NCI-H446 (cell line): ENCODE measurements at regions not wholly inside any gene's neighbourhood (a gene's known extent, or its start where the extent isn't known, plus 50 kb on each side); places are given as distances from the start of the nearest gene placed in this dataset.

Experiments used
- DNase-seq, 2 experiments: peaks; one replicate each; lab custom pipeline; 2025; lab: John Stamatoyannopoulos, UW

DNA sequence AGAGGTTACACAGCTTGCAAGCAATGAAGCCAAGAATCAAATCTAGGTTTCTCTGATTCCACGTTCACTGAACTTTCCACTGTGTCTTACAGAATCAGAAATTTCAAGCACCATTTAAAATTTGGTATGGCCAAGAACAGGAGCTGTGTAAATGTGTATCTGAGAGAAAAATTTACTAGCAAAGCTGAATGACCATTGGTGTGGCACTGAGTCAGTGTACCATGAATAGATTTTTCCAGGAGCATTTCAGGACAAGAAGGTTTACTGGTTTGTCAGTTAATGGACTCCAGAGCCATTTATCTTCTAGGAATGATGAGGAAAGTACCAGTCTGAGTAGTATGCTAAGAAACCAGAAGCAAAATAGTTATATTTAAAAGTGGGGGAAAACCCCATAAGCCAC is 269.4 kb upstream of the FAT3 start:
- no peak for DNase-seq

DNA sequence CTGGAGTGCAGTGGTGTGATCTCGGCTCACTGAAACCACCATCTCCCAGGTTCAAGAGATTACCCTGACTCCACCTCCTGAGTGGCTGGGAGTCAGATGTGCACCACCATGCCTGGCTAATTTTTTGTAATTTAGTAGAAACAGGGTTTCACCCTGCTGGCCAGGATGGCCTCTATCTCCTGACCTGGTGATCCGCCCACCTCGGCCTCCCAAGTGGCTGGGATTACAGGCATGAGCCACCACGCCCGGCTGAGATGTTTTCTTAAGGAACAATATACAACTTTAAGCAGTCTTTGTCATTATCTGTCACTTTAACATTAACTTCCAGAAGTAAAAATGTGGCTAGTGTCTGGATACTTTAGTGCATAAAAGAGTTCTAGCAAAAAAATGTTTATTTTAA is 272.6 kb upstream of the FAT3 start:
- DNase-seq = no peak

DNA sequence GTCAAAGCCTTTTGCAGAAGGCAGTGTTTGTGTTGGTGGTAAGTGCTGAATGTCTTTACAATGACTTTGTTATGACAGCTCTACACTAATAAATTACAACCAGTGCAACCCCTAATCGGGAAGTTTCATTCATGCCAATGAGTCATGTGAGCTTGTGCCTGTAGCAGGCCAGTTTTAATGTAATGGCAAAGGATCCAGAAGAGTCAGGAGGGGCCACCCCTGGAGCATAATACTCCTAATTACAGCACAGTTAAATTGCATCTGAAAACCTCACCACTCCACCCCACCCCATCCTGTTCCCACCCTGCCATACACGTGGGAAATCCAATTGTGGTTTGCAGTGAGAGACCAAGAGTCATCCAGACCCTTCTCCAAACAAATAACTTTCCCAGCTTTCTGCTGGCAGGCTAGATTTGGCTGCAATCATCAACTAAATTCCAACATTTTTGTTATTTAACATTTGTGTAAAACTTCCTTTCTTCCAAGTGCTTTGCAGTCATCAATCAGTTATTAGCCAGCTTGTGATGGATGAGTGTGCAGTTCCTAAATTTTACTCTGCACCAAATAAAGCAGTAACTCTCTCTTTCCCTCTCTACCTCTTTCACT is 277.3 kb upstream of the FAT3 start:
- DNase-seq = peak; percentile 31 to 83

DNA sequence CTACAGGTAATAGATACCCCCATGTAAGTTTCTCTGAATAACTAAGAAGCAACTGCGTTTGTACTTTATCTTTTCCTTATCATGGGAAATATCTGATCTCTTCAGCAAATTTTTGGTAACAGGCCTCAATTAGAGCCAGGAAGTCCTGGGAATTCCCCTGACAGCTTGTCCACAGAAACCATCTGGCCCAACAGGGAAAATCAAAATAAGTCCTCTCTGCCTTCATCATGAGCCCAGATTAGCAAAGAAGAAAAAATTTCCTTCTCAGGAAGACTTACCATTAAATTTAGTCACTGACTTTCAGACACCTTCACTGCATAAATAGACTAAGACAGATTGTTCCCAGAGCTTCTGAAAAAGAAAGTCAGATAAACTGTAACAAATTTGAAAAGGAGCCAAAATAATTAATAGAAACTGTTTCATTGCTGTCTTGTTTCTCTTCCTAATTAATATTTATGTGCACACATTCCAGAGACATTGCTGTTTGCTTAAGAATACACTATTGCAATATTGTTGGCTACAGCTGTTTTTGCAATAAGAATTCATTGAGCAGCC is 278.1 kb upstream of the FAT3 start:
- DNase-seq = peak in 1 of 2 experiments; percentile 44

DNA sequence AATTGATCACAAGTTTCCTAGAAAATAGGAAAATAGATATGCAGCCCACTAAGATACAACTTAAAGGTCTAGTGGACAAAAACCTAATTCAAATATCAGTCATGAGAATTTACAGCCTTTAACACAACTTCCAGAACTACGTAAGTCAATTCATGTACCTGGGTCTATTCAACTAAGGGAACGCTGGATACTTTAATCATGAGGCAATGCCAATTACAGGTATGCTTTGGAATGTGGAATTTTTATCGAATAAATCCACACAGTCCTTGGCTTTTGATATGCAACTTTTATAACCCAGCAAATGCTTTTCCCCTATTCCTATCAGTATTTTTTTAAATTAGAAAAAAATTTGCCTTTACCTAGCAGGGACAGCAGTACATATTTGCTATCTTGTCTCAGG is 289.5 kb upstream of the FAT3 start:
- DNase-seq = no peak

DNA sequence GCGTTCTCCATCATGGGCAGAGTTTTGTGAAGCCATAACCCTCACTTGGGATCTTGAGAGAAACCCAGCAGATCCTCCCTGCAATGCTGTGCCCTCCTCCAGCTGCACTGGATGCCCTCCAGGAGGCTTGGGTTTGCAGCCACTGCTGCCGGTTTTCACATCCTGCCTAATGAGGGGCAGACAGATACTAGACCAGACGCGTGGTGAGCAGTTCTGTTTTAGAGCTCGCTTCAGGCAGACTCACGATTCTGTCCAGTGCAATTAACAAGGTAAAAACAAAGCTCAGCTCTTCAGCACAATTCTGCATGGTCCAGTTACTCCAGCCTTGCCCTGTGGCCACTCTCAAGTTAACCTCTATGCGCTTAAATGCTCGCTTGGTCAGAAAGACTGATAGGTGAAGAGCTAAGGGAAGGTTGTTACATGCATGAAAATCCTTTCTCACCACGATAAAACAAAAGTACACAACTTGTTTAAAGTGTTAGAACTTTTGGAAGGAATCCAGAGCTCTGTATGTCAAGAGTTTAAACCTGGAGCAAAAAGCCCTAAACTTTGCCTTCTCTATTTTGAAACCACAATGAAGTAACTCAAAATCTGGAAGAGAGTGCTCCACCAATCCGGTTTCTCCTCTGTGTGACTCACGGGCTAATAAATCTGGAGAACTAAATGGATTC is 292.3 kb upstream of the FAT3 start:
- DNase-seq = peak in 1 of 2 experiments; percentile 29

DNA sequence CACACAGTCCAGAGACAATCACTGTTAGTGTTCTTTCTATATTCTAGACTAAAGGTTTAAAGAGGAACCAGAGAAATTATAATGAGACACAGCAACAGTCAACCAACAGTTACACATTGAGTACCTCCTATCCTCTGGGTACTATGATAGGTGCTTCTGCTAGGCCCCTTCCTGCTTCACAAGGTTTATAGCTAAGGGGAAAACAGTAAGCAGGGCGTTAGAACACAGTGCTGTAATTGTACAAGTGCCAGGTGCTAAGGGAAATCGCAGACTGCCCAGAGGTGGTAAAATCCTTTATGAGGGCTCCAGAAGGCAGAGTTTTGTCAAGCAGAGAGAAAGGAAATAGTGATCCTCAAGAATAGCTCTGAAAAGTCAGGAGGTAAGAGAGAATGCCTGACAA is 297.2 kb upstream of the FAT3 start:
- no peak for DNase-seq

DNA sequence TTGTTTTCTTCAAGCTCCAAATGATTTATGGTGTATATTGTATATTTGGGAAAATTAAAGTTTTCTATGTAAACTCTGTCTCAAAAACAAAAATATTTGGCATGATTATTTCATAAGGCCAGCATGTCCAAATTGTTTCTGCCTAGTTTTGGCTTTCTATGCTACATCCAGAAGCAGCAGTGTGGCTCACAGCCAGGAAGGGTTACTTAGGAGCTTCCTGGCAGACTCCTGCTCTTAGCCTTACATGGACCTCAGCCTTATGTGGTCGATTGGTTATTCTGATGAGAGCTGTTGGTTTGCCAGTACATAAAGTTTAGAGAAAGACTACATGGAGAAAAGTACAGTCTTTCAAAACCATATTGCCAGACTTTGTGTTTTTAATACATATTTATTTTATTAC is 297.7 kb upstream of the FAT3 start:
- peak; percentile 78 to 91 for DNase-seq

DNA sequence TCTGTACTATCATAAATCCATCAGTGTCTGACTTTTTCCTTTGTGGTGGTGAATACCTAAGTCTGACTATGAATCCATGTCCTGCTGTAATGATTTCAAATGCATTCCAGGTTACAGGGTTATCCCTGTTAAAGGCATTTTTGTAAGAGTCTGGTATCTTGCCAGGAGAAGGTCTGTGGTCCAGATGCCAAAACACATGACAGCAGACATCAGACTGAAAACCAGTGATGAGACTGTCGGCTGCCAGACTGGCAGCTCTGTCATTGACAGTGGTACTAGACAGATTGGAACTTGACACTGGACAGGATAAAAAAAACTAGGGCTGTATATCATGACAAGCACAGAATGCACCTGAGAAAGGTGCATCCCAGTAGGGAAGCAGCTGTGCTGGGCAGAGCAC is 301.8 kb upstream of the FAT3 start:
- DNase-seq = peak in 1 of 2 experiments; percentile 31

DNA sequence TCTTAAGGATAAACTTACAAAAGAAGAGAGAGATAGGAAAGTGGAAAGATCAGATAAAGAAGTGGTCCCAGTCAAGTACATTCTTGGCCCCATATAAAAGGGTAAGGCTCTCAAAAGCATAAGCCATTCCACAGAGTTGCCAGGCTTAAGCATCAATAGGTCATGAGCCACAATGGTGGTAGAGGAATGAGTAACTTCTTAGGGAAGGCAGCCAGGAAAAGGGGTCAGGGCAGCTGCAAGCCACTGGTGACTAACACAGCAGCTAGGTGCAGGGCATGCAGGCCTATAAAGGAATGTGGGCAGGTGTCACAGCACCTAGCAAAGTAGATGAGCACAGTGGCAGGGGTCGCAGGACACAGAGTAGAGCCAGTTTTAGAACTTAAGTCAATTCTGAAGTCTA is 302.6 kb upstream of the FAT3 start:
- DNase-seq = no peak

DNA sequence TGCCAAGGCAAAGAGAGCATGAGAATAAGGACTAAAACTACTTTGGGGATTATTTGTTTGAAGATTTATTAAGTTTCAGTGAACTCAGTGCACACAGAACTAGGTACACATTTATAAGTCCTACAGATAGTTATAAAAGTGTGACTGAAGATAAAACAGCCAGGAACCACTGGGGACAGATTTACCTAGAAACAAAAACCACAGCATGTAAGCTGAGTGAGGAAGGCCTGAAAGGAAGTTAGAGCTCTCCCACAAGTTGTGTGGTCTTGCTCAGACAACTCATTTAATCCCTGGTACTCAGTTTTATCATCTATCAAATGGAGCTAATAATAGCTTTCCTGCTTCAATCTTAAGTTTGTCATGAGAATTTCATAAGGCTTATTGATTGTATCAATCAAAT is 311.2 kb upstream of the FAT3 start:
- no peak for DNase-seq

DNA sequence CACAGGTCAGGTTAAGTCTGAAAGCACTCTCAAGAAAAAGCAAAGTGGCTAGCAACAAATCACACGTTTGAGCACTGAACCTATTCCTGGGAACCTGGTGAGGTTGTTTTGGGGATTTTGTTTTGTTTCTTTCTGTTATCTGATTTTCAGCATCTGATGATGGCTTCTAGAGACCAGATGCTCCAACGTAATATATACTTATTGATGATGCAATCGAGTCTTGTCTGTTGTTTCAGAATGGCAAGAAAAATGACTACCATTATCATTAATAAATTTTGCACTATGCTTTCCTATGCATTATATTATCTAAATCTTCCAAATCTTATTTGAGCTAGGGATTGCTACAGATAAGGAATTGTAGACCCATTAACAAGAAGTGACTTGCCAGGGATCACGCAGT is 312.3 kb upstream of the FAT3 start:
- DNase-seq = no peak

DNA sequence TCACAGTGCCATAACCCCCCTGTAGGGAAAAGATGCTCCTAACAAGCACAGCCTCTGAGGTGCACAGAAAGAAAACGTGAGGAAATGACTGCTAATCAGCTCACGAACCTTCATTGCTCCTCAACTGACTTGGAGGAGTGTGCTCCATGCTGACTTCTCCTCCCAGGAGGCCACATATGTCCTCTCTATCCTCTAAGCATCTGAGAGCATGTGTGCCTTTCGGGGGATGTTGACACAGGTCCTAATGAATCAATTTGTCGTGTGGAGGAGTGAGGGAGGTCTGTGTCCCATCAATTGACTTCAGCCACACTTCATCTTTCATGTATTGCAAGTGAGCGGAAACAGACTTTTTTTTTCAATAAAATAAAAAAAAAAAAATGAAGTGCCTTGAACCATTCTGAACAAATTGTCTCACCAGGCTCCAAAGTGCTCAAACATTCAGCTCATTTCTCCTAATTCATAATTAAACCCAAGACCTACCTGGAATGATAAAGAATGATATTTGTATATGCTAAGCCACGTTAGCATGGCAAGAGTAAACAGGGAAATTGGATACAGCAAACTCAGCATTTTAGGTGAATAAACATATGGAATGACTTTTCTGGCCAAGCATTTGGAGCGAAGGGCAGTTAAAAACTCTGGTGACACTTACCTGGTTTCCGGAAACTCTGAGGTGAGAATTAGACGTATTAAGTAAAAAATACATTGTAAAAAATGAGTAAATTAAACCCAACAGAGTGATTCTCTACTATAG is 317.6 kb upstream of the FAT3 start:
- no peak for DNase-seq

DNA sequence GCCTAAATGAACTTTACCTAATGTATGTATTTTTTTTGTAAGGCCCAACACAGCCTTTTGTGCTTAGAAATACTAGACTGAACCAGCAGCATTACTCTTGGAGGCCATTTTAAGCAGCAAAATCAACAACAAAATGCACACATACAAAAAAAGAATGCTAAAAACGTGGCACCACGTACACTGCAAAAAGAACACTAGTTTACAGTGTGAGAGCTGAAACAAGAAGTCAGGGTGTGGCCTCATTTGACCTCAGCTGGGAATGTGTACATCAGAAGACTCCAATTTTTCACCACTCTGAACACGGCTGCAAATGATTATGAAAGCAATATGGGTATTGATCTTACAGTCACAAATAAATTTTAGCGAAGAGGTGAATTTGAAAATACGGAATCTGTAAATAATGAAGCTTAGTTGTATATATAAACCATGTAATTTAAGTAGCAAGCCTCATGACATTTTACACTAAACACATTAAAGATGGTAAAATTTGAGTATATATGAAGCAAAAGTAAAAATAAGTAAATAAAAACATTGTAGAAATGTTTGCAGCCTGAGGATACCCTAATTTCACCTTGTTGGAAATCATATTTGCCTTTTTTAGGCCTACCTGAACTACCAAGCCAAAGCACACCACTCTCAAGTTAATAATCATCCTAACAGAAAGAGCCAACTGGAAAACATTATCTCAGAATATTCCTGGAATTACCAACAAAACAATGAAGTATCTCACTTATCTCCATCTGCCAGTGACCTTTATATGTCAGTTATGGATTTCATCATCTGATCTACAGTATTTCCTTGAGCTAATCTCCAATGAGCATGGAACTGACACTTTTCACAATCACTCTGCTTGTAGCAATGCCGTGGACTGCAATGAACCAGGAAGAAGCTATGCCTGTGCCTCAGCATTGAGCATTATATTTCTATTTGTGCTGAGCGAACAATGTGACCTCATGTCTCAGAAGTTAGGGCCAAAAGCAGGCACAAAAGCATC is 319.5 kb upstream of the FAT3 start:
- no peak for DNase-seq

DNA sequence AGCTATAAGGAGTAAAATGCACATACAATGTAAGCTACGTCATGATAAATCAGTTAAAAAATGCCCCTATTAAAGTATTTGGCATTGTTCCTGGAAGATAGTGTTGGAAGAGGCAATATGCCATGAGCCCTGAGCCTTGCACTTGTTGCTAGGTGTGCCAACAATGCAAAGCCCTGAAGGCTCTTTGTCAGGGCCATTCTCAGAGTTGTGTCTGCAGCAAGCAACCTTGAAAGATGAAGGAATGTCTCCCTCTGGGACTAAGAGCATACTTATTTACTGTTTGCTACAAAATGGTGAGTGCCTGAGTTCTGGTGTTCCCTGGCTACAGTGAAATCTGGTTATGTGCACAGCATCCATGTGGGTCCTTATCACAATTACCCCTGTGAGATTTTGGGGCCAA is 322.3 kb upstream of the FAT3 start:
- DNase-seq = peak in 1 of 2 experiments; percentile 21

DNA sequence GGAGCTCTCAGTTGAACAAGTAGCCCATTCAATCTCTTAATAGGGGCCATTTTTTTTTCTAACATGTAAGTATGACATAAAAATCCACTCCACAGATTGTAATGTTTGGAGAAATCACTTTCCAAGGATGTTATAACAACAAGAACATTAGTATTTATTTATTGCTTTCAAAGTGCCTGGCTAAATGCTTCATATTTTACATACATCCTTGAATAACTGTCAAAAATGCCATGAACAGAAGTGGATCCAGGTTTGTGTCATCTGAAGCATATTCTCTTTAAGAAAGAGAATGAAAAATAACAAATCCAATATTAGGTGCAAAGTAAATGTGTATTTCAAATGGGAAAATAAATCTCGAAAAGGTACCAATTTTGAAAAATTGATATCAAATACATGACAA is 344.0 kb upstream of the FAT3 start:
- DNase-seq = no peak

DNA sequence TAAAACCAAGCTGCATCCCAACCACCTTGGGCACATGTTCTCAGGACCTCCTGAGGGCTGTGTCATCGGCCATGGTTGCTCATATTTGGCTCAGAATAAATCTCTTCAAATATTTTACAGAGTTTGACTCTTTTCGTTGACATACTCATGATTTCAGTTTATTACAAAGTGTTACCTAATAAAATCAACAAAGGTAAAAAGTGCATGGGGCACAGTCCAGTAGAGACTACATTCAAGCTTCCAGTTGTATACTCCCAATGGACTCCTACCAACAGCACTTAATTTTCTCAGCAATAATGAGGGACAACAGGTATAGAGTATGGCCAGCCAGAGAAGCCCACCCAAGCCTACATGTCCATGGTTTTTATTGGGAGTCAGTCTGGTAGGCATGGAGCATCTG is 347.9 kb upstream of the FAT3 start:
- DNase-seq = no peak

DNA sequence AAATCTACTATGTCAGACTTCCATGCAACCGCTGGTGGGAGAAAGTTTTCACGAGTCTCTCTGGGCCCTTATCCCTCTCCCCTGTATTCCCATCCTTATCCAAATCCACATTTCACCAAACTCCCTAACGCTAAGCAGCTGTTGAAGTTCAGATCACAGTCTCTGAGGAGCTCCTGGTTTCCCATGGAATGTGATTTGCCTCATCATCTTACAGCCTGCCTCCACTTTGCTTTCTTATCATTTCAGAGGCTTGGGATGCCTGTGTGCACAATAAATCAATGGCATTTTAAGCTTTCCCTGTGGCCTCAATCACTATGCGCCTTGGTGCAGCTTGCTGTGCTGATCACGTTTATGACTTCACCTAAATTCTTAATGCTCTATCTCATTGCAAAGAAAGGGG is 352.4 kb upstream of the FAT3 start:
- no peak for DNase-seq

DNA sequence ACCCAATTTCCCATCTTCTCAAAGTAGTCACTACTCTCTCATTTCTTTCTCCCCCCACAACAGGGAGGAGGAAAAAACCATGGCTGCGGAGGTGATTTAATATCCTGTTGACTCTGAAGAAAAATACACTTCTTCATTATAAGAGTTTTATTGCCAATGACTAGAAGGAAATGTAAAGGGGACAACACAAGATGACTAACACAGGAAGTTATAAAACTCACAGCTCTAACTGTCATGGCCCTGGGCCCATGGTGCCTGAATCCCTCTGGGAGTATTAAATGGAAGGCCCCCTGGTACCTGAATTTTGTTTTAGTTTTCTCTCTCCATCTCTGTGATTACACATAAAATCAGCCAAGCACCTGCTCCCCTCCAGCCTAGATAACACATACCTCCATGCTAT is 352.8 kb upstream of the FAT3 start:
- no peak for DNase-seq

DNA sequence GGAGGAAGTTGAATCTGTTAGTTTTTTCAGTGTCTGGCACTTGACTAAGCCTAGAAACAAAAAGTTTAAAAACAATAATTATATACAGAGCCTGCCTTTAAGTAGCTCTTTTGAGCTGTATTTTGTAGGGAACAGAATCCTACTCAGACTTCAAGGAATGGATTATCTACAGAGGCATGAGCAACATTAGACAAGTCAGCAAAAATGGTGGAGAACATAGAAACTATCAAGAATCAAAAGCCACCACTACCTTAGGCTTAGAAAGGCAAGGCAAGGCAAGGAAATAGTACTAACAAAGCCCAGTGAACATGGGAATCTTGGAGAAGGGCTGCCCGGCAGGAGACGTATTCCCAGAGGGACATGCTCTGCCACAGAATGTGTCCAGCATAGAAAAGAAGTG is 353.6 kb upstream of the FAT3 start:
- DNase-seq = no peak

DNA sequence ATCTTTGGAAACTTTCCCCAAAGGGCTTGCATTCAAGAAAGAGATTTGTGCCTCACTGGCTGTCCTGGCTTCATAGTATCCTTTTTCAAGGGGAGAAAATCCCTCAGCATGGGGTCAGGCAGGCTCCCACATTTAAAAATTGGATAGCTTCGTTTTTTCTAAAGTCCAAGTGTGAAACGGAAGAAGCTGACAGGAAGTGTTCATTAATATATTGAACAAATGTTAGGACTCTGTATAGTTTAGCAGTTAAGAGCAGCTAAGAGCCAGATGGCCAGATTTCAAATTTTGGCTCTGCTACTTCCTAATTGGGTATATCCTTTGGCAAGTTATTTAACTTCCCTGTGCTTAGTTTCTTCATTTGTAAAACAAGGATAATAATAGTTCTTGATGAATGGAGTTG is 354.9 kb upstream of the FAT3 start:
- DNase-seq = peak; percentile 25 to 77

DNA sequence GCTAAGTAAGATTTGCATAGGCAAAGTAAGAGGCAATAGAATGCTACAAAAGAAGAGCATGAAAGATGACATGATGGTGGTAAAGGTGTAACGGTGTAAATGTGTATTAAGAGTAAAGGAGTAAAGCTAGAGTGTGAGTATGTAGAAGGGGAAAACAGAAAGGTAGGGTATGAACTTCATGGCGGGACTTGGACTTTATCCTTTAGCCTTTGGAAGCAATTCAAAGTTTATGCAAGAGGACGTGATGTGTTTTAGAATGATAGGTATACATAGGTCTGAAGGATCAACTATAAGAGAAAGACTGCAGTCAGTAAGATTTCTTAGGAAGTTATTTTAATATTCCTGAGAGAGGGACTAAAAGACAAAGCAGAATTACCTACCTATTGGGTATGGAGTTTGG is 358.0 kb upstream of the FAT3 start:
- DNase-seq = no peak
